ENCODE measurements at regions not wholly inside any gene's neighbourhood (a gene's known extent, or its start where the extent isn't known, plus 50 kb on each side); places are given as distances from the start of the nearest gene placed in this dataset.
"Not testable (repeated sequence)": the region's sequence is repeated elsewhere in the genome, so short reads cannot be mapped to it uniquely, and the experiment has no call there.

- DNase-seq: no peak
Measured at GRCh38 chr1:47638713-47639112, 200.9 kb downstream of the FOXD2 start.

GRCh38 chr1:47643306-47644211, 205.7 kb downstream of the FOXD2 start:
- no peak for DNase-seq

- no peak for DNase-seq
Measured at GRCh38 chr1:47644212-47644573, 206.3 kb downstream of the FOXD2 start.

- DNase-seq: no peak
Measured at GRCh38 chr1:47645151-47645550, 207.3 kb downstream of the FOXD2 start.

- DNase-seq: no peak
Measured at GRCh38 chr1:47646676-47647075, 208.8 kb downstream of the FOXD2 start.

- no peak for DNase-seq
Measured at GRCh38 chr1:47647327-47647845, 209.5 kb downstream of the FOXD2 start.

- peak; percentile 18 for DNase-seq
Measured at GRCh38 chr1:47650205-47650604, 212.4 kb downstream of the FOXD2 start.

GRCh38 chr1:47650611-47651010, 212.8 kb downstream of the FOXD2 start:
- DNase-seq: no peak

GRCh38 chr1:47651311-47652089, 213.7 kb downstream of the FOXD2 start:
- no peak for DNase-seq

GRCh38 chr1:47655521-47656300, 217.9 kb downstream of the FOXD2 start:
- DNase-seq: no peak

- DNase-seq: no peak
Measured at GRCh38 chr1:47656719-47657685, 219.2 kb downstream of the FOXD2 start.

GRCh38 chr1:47658161-47658920, 220.5 kb downstream of the FOXD2 start:
- DNase-seq: no peak

- peak; percentile 95 for DNase-seq
Measured at GRCh38 chr1:47659146-47659545, 221.3 kb downstream of the FOXD2 start.

GRCh38 chr1:47660622-47661021, 222.8 kb downstream of the FOXD2 start:
- DNase-seq: no peak

GRCh38 chr1:47661040-47661439, 223.2 kb downstream of the FOXD2 start:
- no peak for DNase-seq

- DNase-seq: no peak
Measured at GRCh38 chr1:47662068-47662467, 224.2 kb downstream of the FOXD2 start.

GRCh38 chr1:47663286-47663685, 225.4 kb downstream of the FOXD2 start:
- no peak for DNase-seq

- no peak for DNase-seq
Measured at GRCh38 chr1:47664356-47664755, 226.5 kb downstream of the FOXD2 start.

- DNase-seq: not testable (repeated sequence)
Measured at GRCh38 chr1:47664896-47665295, 227.1 kb downstream of the FOXD2 start.

- no peak for DNase-seq
Measured at GRCh38 chr1:47669081-47669585, 231.3 kb downstream of the FOXD2 start.

GRCh38 chr1:47672622-47673021, 234.8 kb downstream of the FOXD2 start:
- DNase-seq: no peak
